ENCODE measurements at regions not wholly inside any gene's neighbourhood (a gene's known extent, or its start where the extent isn't known, plus 50 kb on each side); places are given as distances from the start of the nearest gene placed in this dataset.

DNA sequence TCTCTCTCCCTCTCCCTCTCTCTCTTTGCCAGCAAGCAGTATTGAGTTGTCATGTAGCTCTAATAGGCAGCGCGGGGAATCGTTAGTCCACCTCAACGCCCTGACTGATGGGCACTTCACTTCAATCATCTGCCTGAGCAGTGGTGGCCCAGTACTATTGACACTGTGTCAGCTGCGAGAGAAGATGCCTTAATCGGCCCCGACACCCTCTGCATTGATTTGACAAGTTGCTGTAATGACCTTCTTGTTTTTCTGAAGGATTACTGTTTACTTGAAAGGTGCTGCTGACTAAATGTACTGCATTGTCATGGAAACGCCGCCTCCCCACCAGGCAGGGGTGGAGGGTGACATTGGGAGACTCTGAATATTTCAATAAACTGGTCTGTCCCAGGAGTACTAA, 913.8 kb downstream of the KCNMA1 start:
- TF ChIP-seq CTCF (conservative IDR thresholded peaks at IDR 0.05; ENCODE audit: low read length) (no peak), EZH2phosphoT487 (IDR thresholded peaks at IDR 0.05; ENCODE audit: borderline replicate concordance, low read depth, low read length) (no peak)
